OCI-LY3 (cell line): ENCODE measurements at regions not wholly inside any gene's neighbourhood (a gene's known extent, or its start where the extent isn't known, plus 50 kb on each side); places are given as distances from the start of the nearest gene placed in this dataset.

Experiments
- CTCF ChIP-seq: fragments of 200-600, 300-600 bp; sonication (generic); IDR thresholded peaks from 2 replicates; pipeline ENCODE4 v1.5.1; 2014; ENCODE audit warnings: antibody characterized with exemption, low read length, low read depth
- EZH2phosphoT487 ChIP-seq: fragments of 200-600 bp; shearing (Covaris generic); IDR thresholded peaks from 2 replicates; pipeline ENCODE4 v1.6.1; 2018; ENCODE audit warnings: antibody characterized with exemption, mixed run types, low read depth

DNA sequence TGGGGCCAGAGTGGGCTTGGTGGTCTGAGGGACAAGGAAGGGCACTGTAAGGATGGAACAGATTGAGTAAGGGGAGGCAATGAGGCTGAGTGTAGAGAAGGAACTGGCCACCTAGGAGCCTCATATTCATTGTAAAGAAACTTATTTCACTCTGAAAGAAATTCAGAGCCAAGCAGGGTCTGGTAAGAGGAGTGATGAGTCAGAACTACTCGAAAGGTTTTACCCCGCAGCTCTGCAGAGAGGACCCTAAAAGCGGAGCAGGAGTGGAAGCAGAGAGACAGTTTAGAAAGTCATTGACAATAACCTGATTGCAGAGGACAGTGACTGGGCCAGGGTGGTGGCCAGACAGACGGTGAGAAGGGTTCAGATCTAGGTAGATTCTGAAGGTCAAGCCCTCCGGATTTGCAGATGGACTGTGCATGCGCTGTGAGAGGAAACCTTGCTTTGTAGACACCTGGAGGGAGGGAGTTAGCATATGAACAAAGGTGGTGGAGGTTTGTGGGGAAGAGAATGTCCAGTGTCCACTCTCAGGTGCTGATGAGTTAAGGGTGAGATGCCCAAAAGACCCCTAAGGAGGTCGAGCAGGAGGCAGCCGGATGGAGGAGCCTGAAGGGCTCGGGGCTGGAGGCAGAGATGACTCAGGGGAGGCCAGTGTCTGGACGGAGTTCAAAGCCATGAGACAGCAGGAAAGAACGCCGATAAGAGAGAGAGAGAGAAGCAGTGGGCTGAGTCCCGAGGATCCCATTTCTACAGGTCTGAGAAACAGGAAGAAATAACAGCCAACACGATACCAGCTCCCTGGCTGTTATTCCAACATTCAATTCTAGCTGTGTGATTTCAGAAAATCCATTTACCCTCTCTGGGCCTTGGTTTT is 546.0 kb downstream of the BRD1 start:
- TF ChIP-seq CTCF = no peak
- TF ChIP-seq EZH2phosphoT487 = no peak
